ENCODE measurements at regions not wholly inside any gene's neighbourhood (a gene's known extent, or its start where the extent isn't known, plus 50 kb on each side); places are given as distances from the start of the nearest gene placed in this dataset.

- TF ChIP-seq CTCF (IDR thresholded peaks at IDR 0.05): no peak
- TF ChIP-seq POLR2A (IDR thresholded peaks at IDR 0.05): no peak
- TF ChIP-seq POLR2AphosphoS5 (IDR thresholded peaks at IDR 0.05; ENCODE audit: insufficient read depth in 1 of 2, low read depth in 1 of 2): no peak
These were observed 682.8 kb downstream of the TFAP2A start for GRCh38 chr6:9732056-9732455.

Measured in vagina (tissue), 2 donors.